CD4-positive, alpha-beta T cell treated with Interleukin-21 for 1 hour (primary cell): ENCODE measurements at regions not wholly inside any gene's neighbourhood (a gene's known extent, or its start where the extent isn't known, plus 50 kb on each side); places are given as distances from the start of the nearest gene placed in this dataset.
"Not testable (repeated sequence)": the region's sequence is repeated elsewhere in the genome, so short reads cannot be mapped to it uniquely, and the experiment has no call there.

ENCODE experiments used
- DNase-seq: peaks from one replicate; pipeline ENCODE4 v3.0.0-alpha.2; 2020

DNA sequence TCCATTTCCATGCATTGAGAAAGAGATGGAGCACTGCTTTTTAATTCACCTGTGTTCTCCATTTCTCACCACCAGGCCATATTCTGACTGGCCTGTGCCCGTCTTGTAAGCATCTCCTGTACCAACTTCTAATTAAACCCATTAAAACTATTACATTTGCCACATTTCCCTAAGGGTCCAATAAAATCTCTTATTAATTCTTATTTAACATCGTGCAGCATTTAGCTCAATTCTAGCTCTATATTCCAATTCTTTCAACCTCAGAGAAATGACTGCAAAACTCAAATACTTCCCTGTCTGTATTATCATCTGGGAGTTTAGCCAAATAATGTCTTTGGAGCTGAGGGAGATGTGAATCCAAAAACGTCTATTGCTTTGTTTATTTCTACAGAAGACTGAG, 495.4 kb upstream of the TMEM132C start:
- DNase-seq, result no peak

- no peak for DNase-seq
These were observed 493.4 kb upstream of the TMEM132C start for GRCh38 chr12:127773520-127773919.

DNA sequence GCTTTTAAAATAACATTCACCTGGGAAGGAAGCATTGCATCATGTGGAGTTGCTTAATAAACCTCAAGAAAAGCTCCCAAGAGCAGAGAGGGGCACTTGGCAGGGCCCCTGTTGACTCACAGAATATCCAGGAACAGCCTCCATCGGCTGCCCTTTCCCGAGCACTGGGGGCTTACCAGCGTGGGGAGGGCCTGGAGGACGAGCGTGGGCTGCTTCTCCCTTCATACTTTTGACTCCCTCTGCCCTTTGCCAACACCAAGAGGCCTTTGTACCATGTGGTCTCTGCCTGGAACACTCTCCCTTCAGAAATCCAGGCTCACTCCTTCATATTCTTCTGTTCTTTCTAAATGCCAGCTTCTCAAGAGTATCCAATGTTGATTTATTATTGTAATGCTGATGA, 492.1 kb upstream of the TMEM132C start:
- no peak for DNase-seq

- no peak for DNase-seq
These were observed 487.5 kb upstream of the TMEM132C start for GRCh38 chr12:127779301-127780045.

GRCh38 chr12:127780881-127781280, 486.1 kb upstream of the TMEM132C start:
- no peak for DNase-seq

DNA sequence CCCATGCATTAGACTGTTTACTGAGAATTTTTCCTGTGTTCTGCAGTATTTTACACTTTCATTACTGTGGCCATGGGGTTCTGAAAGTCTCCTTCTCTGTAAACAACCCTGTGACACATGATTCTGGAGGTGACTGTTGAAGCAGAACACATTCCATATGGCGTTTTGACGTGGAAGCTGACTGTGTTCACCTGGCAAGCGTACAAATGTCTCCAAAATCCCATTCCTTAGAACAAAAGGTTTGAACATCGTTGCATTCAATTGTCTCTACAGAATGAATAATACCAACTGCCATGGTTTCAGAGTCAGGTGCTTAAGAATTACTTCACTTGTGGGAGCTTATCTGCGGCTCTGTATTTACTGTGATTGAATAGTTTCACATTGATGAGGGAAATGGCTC, 485.6 kb upstream of the TMEM132C start:
- no peak for DNase-seq

- no peak for DNase-seq
These were observed 481.4 kb upstream of the TMEM132C start for GRCh38 chr12:127785540-127785939.

DNA sequence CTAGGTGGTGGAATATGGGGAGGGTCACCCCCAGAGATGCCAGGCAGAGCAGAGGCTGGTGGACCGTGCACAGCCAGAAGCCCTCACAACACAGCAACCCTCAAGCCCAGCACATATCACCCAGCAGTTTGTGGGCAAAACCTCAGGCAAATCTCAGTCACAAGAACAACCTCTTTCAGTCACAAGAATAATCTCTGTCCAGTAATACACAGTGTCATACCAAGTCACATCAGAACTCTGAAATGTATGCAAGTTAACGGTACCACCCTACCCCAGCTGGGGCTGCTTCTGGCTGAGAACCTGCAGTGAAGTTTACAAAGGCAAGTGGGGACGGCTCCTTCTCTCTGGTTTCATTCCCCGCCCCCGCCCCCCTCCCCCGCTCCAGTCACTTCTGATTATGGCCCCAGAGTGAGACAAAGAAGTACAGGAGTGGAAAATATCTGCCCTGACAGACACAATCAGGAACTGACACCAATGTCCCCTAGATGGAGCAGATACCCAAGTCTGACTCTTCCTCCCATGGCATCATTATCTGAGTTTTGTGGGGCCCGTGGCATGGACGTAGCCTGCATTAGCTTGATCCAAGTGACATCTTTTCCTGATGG, 480.9 kb upstream of the TMEM132C start:
- no peak for DNase-seq

GRCh38 chr12:127787544-127787943, 479.4 kb upstream of the TMEM132C start:
- no peak for DNase-seq

DNA sequence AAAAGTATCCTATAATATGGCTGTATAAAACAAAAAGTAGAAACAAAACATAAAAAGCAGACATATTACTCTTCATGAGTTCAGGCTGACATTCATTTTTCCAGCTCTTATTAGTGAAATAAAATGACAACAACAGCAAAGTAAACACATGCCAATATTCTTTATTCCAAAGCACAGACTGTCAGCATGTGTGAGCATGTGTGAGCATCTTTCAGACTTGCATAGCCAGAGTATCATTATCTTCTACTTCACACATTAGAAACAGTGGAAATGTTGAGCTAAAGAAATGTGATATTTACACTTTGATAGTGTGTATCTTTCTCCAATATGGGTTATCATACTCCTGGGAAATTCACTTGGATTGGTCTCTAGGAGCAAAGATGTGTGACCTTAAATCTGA, 476.6 kb upstream of the TMEM132C start:
- DNase-seq, result no peak

- no peak for DNase-seq
These were observed 475.8 kb upstream of the TMEM132C start for GRCh38 chr12:127791217-127791616.

- DNase-seq, result no peak
These were observed 469.1 kb upstream of the TMEM132C start for GRCh38 chr12:127797918-127798317.

DNA sequence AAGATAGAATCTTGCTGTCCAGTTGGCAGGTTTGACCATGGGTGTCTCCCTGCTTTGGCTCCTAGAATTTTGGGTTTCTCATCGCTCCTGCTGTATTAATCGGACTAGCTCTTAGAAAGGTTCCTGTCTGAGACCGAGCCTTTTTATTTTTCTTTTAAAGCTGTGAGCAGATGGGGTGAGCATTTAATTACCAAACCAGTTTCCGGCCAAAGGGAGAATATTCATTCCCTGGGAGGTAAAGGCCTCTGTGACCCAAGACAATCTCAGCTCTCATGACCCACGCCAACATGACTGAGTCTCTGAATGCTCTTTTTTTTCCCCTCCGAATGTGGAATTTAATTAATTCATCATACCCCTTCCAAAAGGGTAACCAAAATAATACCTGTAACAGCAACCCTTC, 464.7 kb upstream of the TMEM132C start:
- no peak for DNase-seq

DNA sequence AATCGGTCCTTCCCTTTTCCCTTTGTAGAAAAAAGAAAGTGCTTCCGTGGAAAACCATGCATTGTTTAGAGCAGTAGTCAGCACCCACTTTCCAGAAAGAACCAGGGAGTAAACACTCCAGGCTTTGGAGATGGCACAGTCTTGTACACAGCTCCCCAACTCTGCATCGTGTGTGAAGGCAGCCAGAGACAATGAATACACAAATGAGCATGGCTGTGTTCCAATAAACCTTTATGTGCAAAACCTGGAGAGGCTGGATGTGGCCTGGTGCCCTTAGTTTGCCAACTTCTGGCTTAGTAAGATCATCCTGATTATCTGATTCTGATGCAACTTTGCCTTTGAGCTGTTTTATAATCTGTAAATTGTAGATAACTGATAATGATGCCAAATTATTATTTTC, 463.4 kb upstream of the TMEM132C start:
- no peak for DNase-seq

DNA sequence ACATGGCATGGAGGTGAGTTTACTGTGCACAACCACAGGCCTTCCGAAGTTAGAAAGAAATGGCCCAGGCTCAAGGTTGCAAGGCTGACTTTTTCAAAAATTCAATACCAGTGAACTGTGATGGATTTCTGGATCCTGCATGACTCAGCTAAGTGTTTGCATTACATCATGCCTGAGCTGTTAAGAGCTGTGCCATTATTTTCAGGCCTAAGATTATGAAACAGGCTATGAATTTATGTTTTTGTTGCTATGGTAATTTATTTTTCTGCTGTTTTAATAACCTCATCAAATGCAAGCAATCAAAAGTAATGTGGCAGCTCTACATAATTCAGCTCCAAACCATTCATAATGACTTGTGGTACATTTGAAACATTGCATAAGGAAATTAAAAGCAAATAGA, 457.7 kb upstream of the TMEM132C start:
- DNase-seq, result no peak

DNA sequence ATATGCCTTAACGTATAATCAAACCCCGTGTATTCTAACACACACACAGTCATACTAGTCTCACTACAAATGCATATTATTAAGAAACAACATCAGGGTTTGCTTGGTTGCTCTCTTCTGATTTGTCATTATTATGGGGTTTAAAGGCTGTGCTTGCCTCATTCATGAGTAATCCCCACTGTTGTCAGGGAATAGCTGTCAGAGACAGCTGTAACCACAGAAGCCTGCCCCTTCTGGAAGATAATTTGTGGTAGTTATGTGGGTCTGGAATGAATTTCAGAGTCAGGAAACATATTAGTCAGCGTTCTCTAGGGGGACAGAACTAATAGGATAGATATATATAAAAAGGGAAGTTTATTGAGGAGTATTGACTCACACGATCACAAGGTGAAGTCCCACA, 456.9 kb upstream of the TMEM132C start:
- DNase-seq, result no peak

DNA sequence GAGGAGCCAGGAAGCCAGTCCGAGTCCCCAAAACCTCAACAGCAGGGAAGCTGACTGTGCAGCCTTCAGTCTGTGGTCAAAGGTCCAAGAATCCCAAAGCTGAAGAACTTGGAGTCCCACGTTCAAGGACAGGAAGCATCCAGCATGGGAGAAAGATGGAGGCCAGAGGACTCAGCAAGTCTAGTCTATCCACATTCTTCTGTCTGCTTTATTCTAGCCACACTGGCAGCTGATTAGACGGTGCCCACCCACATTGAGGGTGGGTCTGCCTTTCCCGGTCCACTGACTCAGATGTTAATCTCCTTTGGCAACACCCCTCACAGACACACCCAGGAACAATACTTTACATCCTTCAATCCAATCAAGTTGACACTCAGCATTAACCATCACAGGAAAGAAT, 456.5 kb upstream of the TMEM132C start:
- DNase-seq, result not testable (repeated sequence)

DNA sequence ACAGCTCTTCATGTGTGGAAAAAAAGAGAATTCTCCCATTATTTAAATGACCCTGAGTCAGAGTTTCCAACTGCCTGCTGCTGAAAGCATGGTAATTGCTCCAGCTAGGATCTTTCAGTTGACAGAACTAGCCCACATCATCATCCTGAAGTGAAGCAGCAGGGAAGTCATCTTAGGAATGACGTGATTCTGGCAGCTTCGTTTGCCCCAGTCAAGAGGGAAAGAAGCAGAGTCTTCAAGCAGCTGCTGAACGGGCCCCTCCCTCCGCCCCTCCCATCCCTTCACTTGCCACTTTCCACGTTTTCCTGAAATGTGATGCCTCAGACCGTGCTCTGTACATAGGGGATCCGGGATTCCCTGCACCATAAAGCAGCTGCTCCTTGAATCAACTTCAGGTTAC, 455.0 kb upstream of the TMEM132C start:
- no peak for DNase-seq

DNA sequence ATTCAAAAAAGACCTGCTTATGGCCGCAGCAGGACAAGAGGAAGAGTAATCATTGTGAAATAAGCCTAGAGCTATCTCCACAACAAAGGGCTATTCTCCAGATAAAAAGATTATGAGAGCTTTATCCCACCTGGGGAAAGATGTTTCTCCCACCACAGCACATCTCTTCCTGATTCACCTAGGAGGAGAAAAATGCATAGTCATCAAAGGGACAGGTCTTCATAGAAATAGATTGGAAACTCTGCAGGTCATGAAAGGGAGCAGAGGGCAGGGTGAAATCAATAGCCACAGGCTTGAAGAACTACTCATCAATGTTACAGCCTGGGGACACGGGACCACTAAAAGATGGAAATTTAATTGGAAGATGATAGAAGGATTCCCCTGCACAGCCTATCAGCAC, 453.8 kb upstream of the TMEM132C start:
- DNase-seq, result no peak

DNA sequence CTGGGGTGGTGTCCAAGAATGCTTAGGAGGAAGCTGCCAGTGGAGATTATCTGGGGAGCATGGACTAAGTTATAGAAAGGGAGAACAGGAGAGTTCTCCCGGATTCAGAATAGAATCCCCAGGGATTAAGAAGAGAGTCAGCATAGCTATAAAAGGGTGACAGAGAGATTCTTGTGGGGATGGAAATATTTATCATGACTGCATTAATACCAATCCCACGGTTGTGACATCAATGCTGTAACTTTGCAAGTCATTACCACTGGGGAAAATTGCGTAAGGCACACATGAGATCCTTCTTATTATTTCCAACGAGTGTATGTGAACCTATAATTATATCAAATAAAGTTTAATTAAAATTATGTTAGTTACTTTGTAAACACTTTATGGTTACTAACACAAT, 447.9 kb upstream of the TMEM132C start:
- no peak for DNase-seq

GRCh38 chr12:127820271-127820670, 446.7 kb upstream of the TMEM132C start:
- no peak for DNase-seq

- DNase-seq, result no peak
These were observed 446.1 kb upstream of the TMEM132C start for GRCh38 chr12:127820846-127821245.

DNA sequence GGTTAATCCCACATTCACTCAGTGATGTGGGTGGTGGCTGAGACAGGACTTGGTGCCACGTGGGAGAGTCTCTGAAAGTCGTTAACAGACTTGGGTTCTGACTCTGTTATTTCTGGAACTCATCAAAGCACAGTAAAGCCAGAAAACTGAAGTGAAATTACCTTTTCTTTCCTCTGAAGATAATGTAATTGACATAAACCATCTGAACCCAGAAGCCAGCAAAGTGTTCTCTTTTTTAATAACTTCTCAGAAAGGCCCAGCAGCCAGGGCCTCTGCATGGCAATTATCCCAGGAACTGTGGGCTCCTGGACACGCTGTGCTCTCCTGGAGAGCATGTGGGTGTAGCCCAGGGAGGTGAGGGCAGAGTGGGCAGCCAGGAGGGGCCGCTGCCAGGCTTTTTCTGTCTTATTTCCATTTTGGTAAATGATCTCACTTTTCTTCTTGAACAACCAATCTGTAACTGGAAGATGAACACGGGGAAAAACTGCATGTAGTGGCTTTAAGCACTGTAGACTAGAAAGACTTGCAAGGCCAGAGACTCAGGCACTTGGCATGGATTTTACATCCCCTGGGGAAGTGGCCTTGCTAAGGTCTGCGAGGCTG, 444.1 kb upstream of the TMEM132C start:
- no peak for DNase-seq

- DNase-seq, result no peak
These were observed 443.2 kb upstream of the TMEM132C start for GRCh38 chr12:127823801-127824200.
